H9 (cell line): ENCODE measurements at regions not wholly inside any gene's neighbourhood (a gene's known extent, or its start where the extent isn't known, plus 50 kb on each side); places are given as distances from the start of the nearest gene placed in this dataset.

Source experiments
- DNase-seq: peaks from one replicate; pipeline ENCODE4 v3.0.0-alpha.2; 2017
- H2AFZ ChIP-seq: one replicate; pipeline ENCODE4 v1.6.1; 2013; ENCODE audit warnings: mild to moderate bottlenecking, low read length, control low read depth, moderate library complexity
- H2AK5ac ChIP-seq: 2 replicates; pipeline ENCODE4 v1.6.1; 2013; ENCODE audit warnings: low read length, control low read depth, mixed read lengths; ENCODE audit not compliant: insufficient read length
- H2BK120ac ChIP-seq: one replicate; pipeline ENCODE4 v1.6.1; 2013; ENCODE audit warnings: low read depth, mild to moderate bottlenecking, low read length, control low read depth, inconsistent platforms; ENCODE audit not compliant: poor library complexity, severe bottlenecking
- H2BK12ac ChIP-seq: 2 replicates; pipeline ENCODE4 v1.6.1; 2013; ENCODE audit warnings: low read length, control low read depth, mixed read lengths, low read depth; ENCODE audit not compliant: insufficient read length
- H2BK15ac ChIP-seq: 2 replicates; pipeline ENCODE4 v1.6.1; 2013; ENCODE audit warnings: low read depth, low read length, control low read depth
- H2BK20ac ChIP-seq: one replicate; pipeline ENCODE4 v1.6.1; 2013; ENCODE audit warnings: low read depth, mild to moderate bottlenecking, low read length, control low read depth, inconsistent platforms; ENCODE audit not compliant: poor library complexity, severe bottlenecking
- H2BK5ac ChIP-seq: 2 replicates; pipeline ENCODE4 v1.6.1; 2013; ENCODE audit warnings: low read length, control low read depth, mixed read lengths; ENCODE audit not compliant: insufficient read length
- H3K14ac ChIP-seq: 2 replicates; pipeline ENCODE4 v1.6.1; 2013; ENCODE audit warnings: low read length, control low read depth; ENCODE audit not compliant: insufficient read depth
- H3K18ac ChIP-seq: 2 replicates; pipeline ENCODE4 v1.6.1; 2013; ENCODE audit warnings: low read depth, mild to moderate bottlenecking, mixed read lengths, low read length, control low read depth; ENCODE audit not compliant: insufficient read length
- H3K23ac ChIP-seq: 2 replicates; pipeline ENCODE4 v1.6.1; 2013; ENCODE audit warnings: low read length, control low read depth, mixed read lengths, low read depth; ENCODE audit not compliant: insufficient read length
- H3K23me2 ChIP-seq: 2 replicates; pipeline ENCODE4 v1.6.1; 2013; ENCODE audit warnings: low read depth, mild to moderate bottlenecking, mixed read lengths, low read length, control low read depth; ENCODE audit not compliant: insufficient read length, poor library complexity, severe bottlenecking
- H3K27ac ChIP-seq: 2 replicates; pipeline ENCODE4 v1.5.1; 2013; ENCODE audit warnings: low read length, control low read depth, mixed read lengths, low read depth; ENCODE audit not compliant: insufficient read length
- H3K27me3 ChIP-seq: 2 replicates; pipeline ENCODE4 v1.6.1; 2013; ENCODE audit warnings: low read length, control low read depth, inconsistent platforms; ENCODE audit not compliant: insufficient read depth
- H3K4ac ChIP-seq: 2 replicates; pipeline ENCODE4 v1.6.1; 2013; ENCODE audit warnings: low read depth, mild to moderate bottlenecking, control low read depth, inconsistent platforms, low read length, moderate library complexity
- H3K4me1 ChIP-seq: 2 replicates; pipeline ENCODE4 v1.6.1; 2013; ENCODE audit warnings: low read length, control low read depth, inconsistent platforms; ENCODE audit not compliant: insufficient read depth
- H3K4me2 ChIP-seq: 2 replicates; pipeline ENCODE4 v1.6.1; 2013; ENCODE audit warnings: low read length, control low read depth, mixed read lengths; ENCODE audit not compliant: insufficient read length, insufficient read depth
- H3K56ac ChIP-seq: 2 replicates; pipeline ENCODE4 v1.6.1; 2013; ENCODE audit warnings: low read depth, mild to moderate bottlenecking, mixed read lengths, low read length, control low read depth; ENCODE audit not compliant: insufficient read length
- H3K79me1 ChIP-seq: 2 replicates; pipeline ENCODE4 v1.6.1; 2013; ENCODE audit warnings: low read depth, mild to moderate bottlenecking, moderate library complexity, low read length, control low read depth, inconsistent platforms; ENCODE audit not compliant: insufficient read depth, poor library complexity, severe bottlenecking
- H3K79me2 ChIP-seq: 2 replicates; pipeline ENCODE4 v1.6.1; 2013; ENCODE audit warnings: low read length, control low read depth, inconsistent platforms; ENCODE audit not compliant: insufficient read depth
- H3K9ac ChIP-seq: 2 replicates; pipeline ENCODE4 v1.6.1; 2013; ENCODE audit warnings: low read length, control low read depth, mixed read lengths; ENCODE audit not compliant: insufficient read length; ENCODE audit errors: extremely low read depth
- H3K9me3 ChIP-seq: one replicate; pipeline ENCODE4 v1.6.1; 2013; ENCODE audit warnings: low read depth, low read length, inconsistent platforms; ENCODE audit not compliant: control insufficient read depth
- H3T11ph ChIP-seq: one replicate; pipeline ENCODE4 v1.6.1; 2013; ENCODE audit warnings: mild to moderate bottlenecking, low read length, control low read depth, inconsistent platforms
- H4K20me1 ChIP-seq: one replicate; pipeline ENCODE4 v1.6.1; 2013; ENCODE audit not compliant: control insufficient read depth, insufficient read length, insufficient read depth
- H4K5ac ChIP-seq: 2 replicates; pipeline ENCODE4 v1.6.1; 2013; ENCODE audit warnings: low read depth, mild to moderate bottlenecking, mixed read lengths, low read length, control low read depth; ENCODE audit not compliant: insufficient read length
- H4K8ac ChIP-seq: replicated peaks from 2 replicates; pipeline ENCODE4 v1.6.1; 2013; ENCODE audit warnings: low read length, control low read depth, mixed read lengths, low read depth; ENCODE audit not compliant: insufficient read length
- H4K91ac ChIP-seq: 2 replicates; pipeline ENCODE4 v1.6.1; 2013; ENCODE audit warnings: low read depth, mild to moderate bottlenecking, moderate library complexity, mixed read lengths, low read length, control low read depth; ENCODE audit not compliant: insufficient read length
- H3K27ac Mint-ChIP-seq, 3 experiments: 2 replicates in 2 of 3; 3 replicates in 1 of 3; pipeline ENCODE4 v1.8.0; 2020 to 2021; ENCODE audit warnings: mixed read lengths in 3 of 3, mild to moderate bottlenecking in 1 of 3, moderate library complexity in 1 of 3
- H3K27me3 Mint-ChIP-seq: 2 replicates; pipeline ENCODE4 v1.8.0; 2021; ENCODE audit warnings: low read depth, mild to moderate bottlenecking, moderate library complexity, mixed read lengths
- H3K36me3 Mint-ChIP-seq, 3 experiments: 2 replicates in 2 of 3; 3 replicates in 1 of 3; pipeline ENCODE4 v1.8.0; 2020 to 2021; ENCODE audit warnings: low read depth in 3 of 3, mixed read lengths in 3 of 3; ENCODE audit not compliant: insufficient read depth in 1 of 3
- H3K4me1 Mint-ChIP-seq, 2 experiments: 2 replicates each; pipeline ENCODE4 v1.8.0; 2020; ENCODE audit warnings: mixed read lengths in 2 of 2
- H3K4me3 Mint-ChIP-seq, 2 experiments: 2 replicates in 1 of 2; 3 replicates in 1 of 2; pipeline ENCODE4 v1.8.0; 2020 to 2021; ENCODE audit warnings: mild to moderate bottlenecking in 2 of 2, mixed read lengths in 2 of 2, moderate library complexity in 1 of 2
- H3K9me3 Mint-ChIP-seq, 2 experiments: 2 replicates in 1 of 2; 3 replicates in 1 of 2; pipeline ENCODE4 v1.8.0; 2020; ENCODE audit warnings: mild to moderate bottlenecking in 2 of 2, mixed read lengths in 2 of 2, moderate library complexity in 1 of 2
- CTCF ChIP-seq: fragments of 200-600 bp; sonication (generic); conservative IDR thresholded peaks from 3 replicates; pipeline ENCODE4 v1.8.0; 2021; ENCODE audit warnings: antibody characterized with exemption, mild to moderate bottlenecking

- Histone ChIP-seq H3K4ac (no peak overlapping the region), H3K27ac (no peak overlapping the region), H2BK20ac (no peak overlapping the region), H2BK120ac (no peak overlapping the region), H3K79me1 (no peaks in the 10 kb centered on the region), H3K27me3 (no peaks in the 10 kb centered on the region), H3K4me2 (no peak overlapping the region), H3T11ph (no peak overlapping the region), H3K23ac (peak overlapping the region; percentile 28), H2BK12ac (peak overlapping the region; percentile 25), H3K4me1 (peaks cover 16% of the 10 kb centered on the region; the same call in 1 of the 2 replicates), H4K91ac (no peak overlapping the region), H2AK5ac (no peak overlapping the region), H4K20me1 (no peaks in the 10 kb centered on the region), H3K9me3 (no peaks in the 10 kb centered on the region), H3K79me2 (no peaks in the 10 kb centered on the region), H4K5ac (no peak overlapping the region), H2BK5ac (no peak overlapping the region), H3K56ac (no peak overlapping the region), H2BK15ac (no peak overlapping the region), H4K8ac (no peak overlapping the region), H3K9ac (no peak overlapping the region), H2AFZ (no peak overlapping the region), H3K14ac (no peak overlapping the region), H3K18ac (no peak overlapping the region), H3K23me2 (no peaks in the 10 kb centered on the region)
- no peak for DNase-seq
- H3K4me1 Mint-ChIP-seq: peaks cover 23 to 46% of the 10 kb centered on the region in 2 experiments
- no peaks in the 10 kb centered on the region for H3K27me3 Mint-ChIP-seq
- peaks cover 0 to 2% of the 10 kb centered on the region in 2 experiments; a peak in 1 of 5 replicates for H3K9me3 Mint-ChIP-seq
- peaks cover 0 to 9% (median 2%) of the 10 kb centered on the region in 3 experiments; a peak in 4 of 7 replicates for H3K36me3 Mint-ChIP-seq
- TF ChIP-seq CTCF: no peak
- H3K4me3 Mint-ChIP-seq: no peak overlapping the region
- H3K27ac Mint-ChIP-seq: peak overlapping the region in 1 of 3 experiments; percentile 32; a peak in 1 of 7 replicates
Observed at GRCh38 chrX:16484338-16484737, 165.6 kb upstream of the S100G start.
